Heart right ventricle (tissue), 16 donors: ENCODE measurements at regions not wholly inside any gene's neighbourhood (a gene's known extent, or its start where the extent isn't known, plus 50 kb on each side); places are given as distances from the start of the nearest gene placed in this dataset.

Experiments
- ATAC-seq, 8 donors: fragments of 200-7000 bp; cut with Tn5 transposase; one replicate each; pipeline ENCODE4 v1.9.1; 2020; ENCODE audit warnings: mild to moderate bottlenecking in 8 of 8, moderate library complexity in 8 of 8, moderate number of reproducible peaks in 1 of 8
- DNase-seq, 2 donors: peaks; one replicate each; pipeline ENCODE4 v3.0.0-alpha.2; 2020
- H3K27ac ChIP-seq, 10 donors: fragments of 200-600 bp; sonication (generic) in 2 of 10; one replicate each; pipeline versions ENCODE4 v1.5.0 to v1.8.0; 2020 to 2022; ENCODE audit warnings: mild to moderate bottlenecking in 3 of 10
- H3K27me3 ChIP-seq, 7 donors: fragments of 200-600 bp; one replicate each; pipeline ENCODE4 v1.8.0; 2021 to 2022; ENCODE audit warnings: mild to moderate bottlenecking in 2 of 7
- H3K36me3 ChIP-seq, 9 donors: fragments of 200-600 bp; sonication (generic) in 1 of 9; one replicate each; pipeline versions ENCODE4 v1.5.0 to v1.8.0; 2020 to 2022; ENCODE audit warnings: mild to moderate bottlenecking in 2 of 9
- H3K4me1 ChIP-seq, 9 donors: fragments of 200-600 bp; sonication (generic) in 1 of 9; one replicate each; pipeline versions ENCODE4 v1.5.0 to v1.8.0; 2020 to 2022; ENCODE audit warnings: mild to moderate bottlenecking in 4 of 9
- H3K4me3 ChIP-seq, 10 donors: fragments of 200-600 bp; sonication (generic) in 2 of 10; one replicate each; pipeline versions ENCODE4 v1.5.0 to v1.8.0; 2020 to 2022; ENCODE audit warnings: mild to moderate bottlenecking in 7 of 10, moderate library complexity in 2 of 10
- H3K9me3 ChIP-seq, 11 donors: fragments of 200-600 bp in 10 of 11; sonication (generic) in 2 of 11; one replicate each; pipeline versions ENCODE4 v1.5.0 to v1.8.0; 2013 to 2022; ENCODE audit warnings: mild to moderate bottlenecking in 2 of 11, control low read depth in 1 of 11, moderate library complexity in 1 of 11
- CTCF ChIP-seq, 9 donors: fragments of 200-600 bp; sonication (generic) in 2 of 9; IDR thresholded peaks; one replicate each; pipeline versions ENCODE4 v1.5.0 to v1.8.0; 2021 to 2022; ENCODE audit warnings: antibody characterized with exemption in 9 of 9, mild to moderate bottlenecking in 5 of 9, moderate library complexity in 1 of 9
- WGBS, 2 donors: extraction: QIAGEN DNeasy Blood & Tissue Kit; methylation state at CpG; one replicate each; pipeline ENCODE4 v1.1.7; 2013; ENCODE audit warnings: inconsistent platforms in 1 of 2; 5-methylcytosine and 5-hydroxymethylcytosine counted together
- intact Hi-C, 10 donors: fragments of 100-400 bp; cut with DNase I; formaldehyde crosslinking; loops; one replicate each; pipeline versions ENCODE4 v1.11.1 to v1.14.2; 2022
- donor health status: Arrhythmogenic right ventricular cardiomyopathy.
- donor health status: ischemic (EF 13 %, LVEDD 7.1; RV severe dilation, severe dysfunction).
- donor health status: healthy with polysubstance abuse.
- donor health status: DM: no; HTN: yes; CAD: no.
- donor health status: DM: no; HTN: no; CAD: no.
- donor health status: ischemic (EF 25% LVEDD 6.9; RV normal size, moderate dysfunction).
- donor health status: ischemic (EF 25% LVEDD 5.7; RV mildly dilated, moderate dysfunction).
- donor health status: healthy.
- donor health status: DM: yes; HTN: yes; CAD: no.
- donor health status: Ischemic cardiomyopathy.
- donor health status: ischemic (EF 35%, LVEDD 5.7; RV mildly dilated, moderate dysfunction).
- donor health status: nonischemic (EF 11% LVEDD 7.7; RV severe dilation, severe dysfunction).
- donor health status: DM: yes; HTN: yes; CAD: no.
- donor health status: PGD.
- donor health status: ischemic (EF 29% LVEDD 5.4; RV normal size, mild dysfunction).
- donor health status: nonischemic (EF 23%, LVEDD 6.1; RV moderate dilation, normal function).

GRCh38 chr5:1939256-1939655 is 56.5 kb upstream of the IRX4 start:
- peaks cover 0 to 7% (median 0%) of the 10 kb centered on the region in 9 donors for H3K36me3 ChIP-seq
- TF ChIP-seq CTCF (IDR thresholded peaks at IDR 0.05), result no peak
- no peaks in the 10 kb centered on the region for H3K4me1 ChIP-seq
- ATAC-seq, result no peak
- H3K27me3 ChIP-seq, result no peaks in the 10 kb centered on the region
- no peaks in the 10 kb centered on the region for H3K9me3 ChIP-seq
- H3K4me3 ChIP-seq, result no peak overlapping the region
- H3K27ac ChIP-seq, result no peak overlapping the region
- intact Hi-C loops, result no loop called here
- WGBS, 2 donors, result 57 to 71% methylated on average over 6 of the region's 6 CpGs
- no peak for DNase-seq

- 75 to 79% methylated on average over 17 of the region's 17 CpGs for WGBS, 2 donors
These were observed 55.7 kb upstream of the IRX4 start for GRCh38 chr5:1938310-1939000.

GRCh38 chr5:1937590-1937989 is 54.9 kb upstream of the IRX4 start:
- peaks cover 0 to 5% (median 0%) of the 10 kb centered on the region in 7 donors for H3K27me3 ChIP-seq
- peaks cover 0 to 7% (median 0%) of the 10 kb centered on the region in 9 donors for H3K36me3 ChIP-seq
- H3K4me3 ChIP-seq, result no peak overlapping the region
- H3K9me3 ChIP-seq, result no peaks in the 10 kb centered on the region
- DNase-seq (no peak), ATAC-seq (no peak)
- WGBS, 2 donors, result 81 to 88% methylated on average over 12 of the region's 12 CpGs
- H3K27ac ChIP-seq, result no peak overlapping the region
- intact Hi-C loops, result no loop called here
- TF ChIP-seq CTCF (IDR thresholded peaks at IDR 0.05), result no peak
- no peaks in the 10 kb centered on the region for H3K4me1 ChIP-seq

More at GRCh38 chr5:1938310-1939000, 55.7 kb upstream of the IRX4 start:
- H3K4me3 ChIP-seq, result no peak overlapping the region
- intact Hi-C loops, result no loop called here
- H3K27me3 ChIP-seq, result peaks cover 0 to 5% (median 0%) of the 10 kb centered on the region in 7 donors
- H3K4me1 ChIP-seq, result no peaks in the 10 kb centered on the region
- H3K36me3 ChIP-seq, result peaks cover 0 to 7% (median 0%) of the 10 kb centered on the region in 9 donors
- H3K27ac ChIP-seq, result no peak overlapping the region
- DNase-seq, result no peak
- no peaks in the 10 kb centered on the region for H3K9me3 ChIP-seq
- ATAC-seq, result no peak
- no peak for TF ChIP-seq CTCF (IDR thresholded peaks at IDR 0.05)

- H3K36me3 ChIP-seq, result peaks cover 0 to 7% (median 0%) of the 10 kb centered on the region in 9 donors
- TF ChIP-seq CTCF (IDR thresholded peaks at IDR 0.05), result no peak
- no peaks in the 10 kb centered on the region for H3K9me3 ChIP-seq
- H3K4me3 ChIP-seq, result no peak overlapping the region
- DNase-seq (no peak), ATAC-seq (no peak)
- H3K27me3 ChIP-seq, result peaks cover 0 to 12% (median 0%) of the 10 kb centered on the region in 7 donors
- 73 to 87% methylated on average over 5 of the region's 5 CpGs for WGBS, 2 donors
- H3K4me1 ChIP-seq, result peaks cover 0 to 4% (median 0%) of the 10 kb centered on the region in 9 donors
- intact Hi-C loops, result no loop called here
- no peak overlapping the region for H3K27ac ChIP-seq
These were observed 54.2 kb upstream of the IRX4 start for GRCh38 chr5:1936901-1937300.
